ENCODE measurements at regions not wholly inside any gene's neighbourhood (a gene's known extent, or its start where the extent isn't known, plus 50 kb on each side); places are given as distances from the start of the nearest gene placed in this dataset.

DNA sequence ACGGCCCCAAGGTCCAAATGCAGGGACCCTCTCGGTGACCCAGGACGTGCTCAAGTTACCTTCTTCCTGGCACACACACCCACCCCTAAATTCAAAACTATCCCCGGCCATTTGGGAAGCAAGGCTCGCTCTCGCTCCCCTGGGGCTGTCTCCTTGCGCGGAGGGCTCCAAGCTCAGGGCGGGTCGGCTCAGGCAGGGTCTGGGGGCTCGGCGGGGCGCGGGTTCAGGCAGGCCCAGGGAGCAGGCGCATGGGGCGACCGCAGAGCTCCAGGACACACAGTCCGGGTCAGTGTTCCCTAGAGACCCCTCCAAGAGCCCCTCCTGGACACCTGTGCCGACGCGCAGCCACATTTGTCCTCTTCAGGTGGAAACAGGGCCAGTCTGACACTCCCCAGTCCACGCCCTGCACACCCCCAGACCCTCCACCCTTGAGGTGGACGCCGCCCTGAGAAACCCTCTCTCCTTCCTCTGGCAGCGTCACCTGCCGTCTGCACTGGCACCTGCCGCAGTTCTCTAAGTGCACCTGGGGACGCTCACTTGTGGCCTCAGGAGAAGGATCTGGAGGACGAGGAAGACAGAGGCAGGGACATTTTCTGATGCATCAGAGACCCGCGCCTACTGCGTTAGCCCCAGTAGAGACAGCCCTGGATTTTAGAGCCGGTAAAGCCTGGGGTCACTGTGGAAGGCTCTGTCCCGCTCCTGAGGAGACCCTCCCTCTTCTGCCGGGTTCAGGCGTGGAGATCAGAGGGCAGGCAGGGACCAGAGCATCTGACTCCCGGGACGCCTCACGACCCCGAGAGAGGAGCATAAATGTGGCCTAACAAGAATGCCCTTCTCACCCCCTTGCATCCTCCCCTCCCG lies 138.8 kb downstream of the TWIST2 start:
- TF ChIP-seq CTCF (IDR thresholded peaks at IDR 0.05; ENCODE audit: poor library complexity) (no peak), EZH2 (IDR thresholded peaks at IDR 0.05; ENCODE audit: borderline replicate concordance) (no peak), EZH2phosphoT487 (IDR thresholded peaks at IDR 0.05; ENCODE audit: low read depth, severe bottlenecking, unreplicated experiment) (no peak)

Measured in hepatocyte (in vitro differentiated cells).